ENCODE measurements at regions not wholly inside any gene's neighbourhood (a gene's known extent, or its start where the extent isn't known, plus 50 kb on each side); places are given as distances from the start of the nearest gene placed in this dataset.
"Not testable (repeated sequence)": the region's sequence is repeated elsewhere in the genome, so short reads cannot be mapped to it uniquely, and the experiment has no call there.

DNA sequence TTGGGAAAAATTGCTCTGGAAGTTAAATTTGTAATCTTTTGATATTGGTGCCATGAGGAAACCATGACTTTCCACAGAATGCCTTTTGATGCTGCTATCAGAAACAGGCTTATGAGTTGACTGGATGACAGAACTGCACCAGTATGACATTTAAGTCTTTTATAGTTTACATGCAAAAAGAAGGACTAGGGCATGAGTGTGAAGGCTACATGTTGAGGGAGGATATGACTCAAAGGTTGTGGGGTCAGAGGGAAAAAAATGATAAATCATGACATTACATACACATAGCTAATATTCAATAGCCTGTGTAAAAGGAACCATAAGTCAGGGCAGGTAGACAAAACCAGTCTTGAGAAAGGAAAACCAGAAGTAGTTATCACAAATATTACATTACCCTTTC is 182.2 kb downstream of the COL12A1 start:
- no peaks in the 10 kb centered on the region for H3K27me3 ChIP-seq (ENCODE audit: control insufficient read depth, low read length)
- H4K20me1 ChIP-seq (ENCODE audit: control insufficient read depth, insufficient read depth, low read depth, low read length), result no peaks in the 10 kb centered on the region
- H3K4me2 ChIP-seq (ENCODE audit: low read length), result no peak overlapping the region
- H3K4me1 ChIP-seq (ENCODE audit: control insufficient read depth, low read length), result no peaks in the 10 kb centered on the region
- no peak overlapping the region for H3K4me3 ChIP-seq (ENCODE audit: low read length)
- TF ChIP-seq EZH2phosphoT487 (IDR thresholded peaks at IDR 0.05; ENCODE audit: borderline replicate concordance, low read length), result no peak
- TF ChIP-seq, protein P1, sequence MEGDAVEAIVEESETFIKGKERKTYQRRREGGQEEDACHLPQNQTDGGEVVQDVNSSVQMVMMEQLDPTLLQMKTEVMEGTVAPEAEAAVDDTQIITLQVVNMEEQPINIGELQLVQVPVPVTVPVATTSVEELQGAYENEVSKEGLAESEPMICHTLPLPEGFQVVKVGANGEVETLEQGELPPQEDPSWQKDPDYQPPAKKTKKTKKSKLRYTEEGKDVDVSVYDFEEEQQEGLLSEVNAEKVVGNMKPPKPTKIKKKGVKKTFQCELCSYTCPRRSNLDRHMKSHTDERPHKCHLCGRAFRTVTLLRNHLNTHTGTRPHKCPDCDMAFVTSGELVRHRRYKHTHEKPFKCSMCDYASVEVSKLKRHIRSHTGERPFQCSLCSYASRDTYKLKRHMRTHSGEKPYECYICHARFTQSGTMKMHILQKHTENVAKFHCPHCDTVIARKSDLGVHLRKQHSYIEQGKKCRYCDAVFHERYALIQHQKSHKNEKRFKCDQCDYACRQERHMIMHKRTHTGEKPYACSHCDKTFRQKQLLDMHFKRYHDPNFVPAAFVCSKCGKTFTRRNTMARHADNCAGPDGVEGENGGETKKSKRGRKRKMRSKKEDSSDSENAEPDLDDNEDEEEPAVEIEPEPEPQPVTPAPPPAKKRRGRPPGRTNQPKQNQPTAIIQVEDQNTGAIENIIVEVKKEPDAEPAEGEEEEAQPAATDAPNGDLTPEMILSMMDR (IDR thresholded peaks at IDR 0.05; ENCODE audit: low read depth, low read length, poor library complexity, severe bottlenecking), result no peak
- no peaks in the 10 kb centered on the region for H3K9me3 ChIP-seq (ENCODE audit: control insufficient read depth, insufficient read depth, low read length)
- no peak overlapping the region for H3K27ac ChIP-seq (ENCODE audit: low read depth, low read length)
- no peaks in the 10 kb centered on the region for H3K9me2 ChIP-seq (replicated peaks; ENCODE audit: control insufficient read depth, low read length)
- H3K79me2 ChIP-seq (ENCODE audit: control insufficient read depth, low read length), result no peaks in the 10 kb centered on the region
- H3F3A ChIP-seq (ENCODE audit: control insufficient read depth, insufficient read depth), result no peaks in the 10 kb centered on the region
- H3K36me3 ChIP-seq (ENCODE audit: control insufficient read depth, low read length), result no peaks in the 10 kb centered on the region

DNA sequence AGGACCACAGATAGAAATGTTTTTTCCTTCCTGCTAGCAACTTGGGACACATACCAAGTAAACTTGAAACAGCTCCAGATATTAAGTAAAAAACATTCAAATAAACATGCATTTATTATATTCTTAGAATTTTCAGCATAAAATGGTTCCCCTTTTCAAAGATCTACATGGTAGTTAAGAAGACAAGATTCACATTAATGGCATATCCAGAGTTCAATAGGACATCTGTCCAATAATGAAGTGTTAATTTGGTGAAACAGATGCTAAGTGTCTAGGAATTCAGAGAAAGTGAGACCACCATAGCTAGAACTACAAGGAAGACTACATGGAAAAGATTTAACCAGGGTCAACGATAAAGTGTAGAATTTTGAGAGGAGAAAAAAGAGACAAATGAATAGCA is 184.9 kb downstream of the COL12A1 start:
- Histone ChIP-seq H4K20me1 (ENCODE audit: control insufficient read depth, insufficient read depth, low read depth, low read length) (no peaks in the 10 kb centered on the region), H3K4me2 (ENCODE audit: low read length) (no peak overlapping the region), H3K79me2 (ENCODE audit: control insufficient read depth, low read length) (no peaks in the 10 kb centered on the region), H3K4me1 (ENCODE audit: control insufficient read depth, low read length) (no peaks in the 10 kb centered on the region), H3K9me3 (ENCODE audit: control insufficient read depth, insufficient read depth, low read length) (no peaks in the 10 kb centered on the region), H3K27me3 (ENCODE audit: control insufficient read depth, low read length) (no peaks in the 10 kb centered on the region), H3K36me3 (ENCODE audit: control insufficient read depth, low read length) (no peaks in the 10 kb centered on the region), H3K9me2 (replicated peaks; ENCODE audit: control insufficient read depth, low read length) (no peaks in the 10 kb centered on the region), H3F3A (ENCODE audit: control insufficient read depth, insufficient read depth) (no peaks in the 10 kb centered on the region), H3K27ac (ENCODE audit: low read depth, low read length) (no peak overlapping the region), H3K4me3 (ENCODE audit: low read length) (no peak overlapping the region)
- TF ChIP-seq, protein P1 (IDR thresholded peaks at IDR 0.05; ENCODE audit: low read depth, low read length, poor library complexity, severe bottlenecking), result no peak
- no peak for TF ChIP-seq EZH2phosphoT487 (IDR thresholded peaks at IDR 0.05; ENCODE audit: borderline replicate concordance, low read length)

DNA sequence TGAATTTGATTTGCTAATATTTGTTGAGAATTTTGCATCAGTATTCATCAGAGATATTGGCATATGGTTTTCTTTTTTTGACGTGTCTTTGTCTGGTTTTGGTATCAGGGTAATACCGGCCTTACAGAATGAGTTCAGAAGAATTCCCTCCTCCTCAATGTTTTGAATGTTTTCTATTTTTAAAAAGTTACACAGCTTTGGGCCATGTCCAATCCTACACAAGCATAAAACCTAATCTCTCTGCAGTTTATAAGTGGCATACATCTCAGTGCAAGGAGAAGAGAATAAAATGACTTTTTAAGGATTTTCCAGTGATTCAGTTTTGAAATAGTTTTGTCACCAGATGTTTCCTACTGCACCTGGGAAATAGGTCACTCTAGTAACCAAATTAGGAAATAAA is 185.5 kb downstream of the COL12A1 start:
- Histone ChIP-seq H3K36me3 (ENCODE audit: control insufficient read depth, low read length) (no peaks in the 10 kb centered on the region), H3K9me2 (replicated peaks; ENCODE audit: control insufficient read depth, low read length) (no peaks in the 10 kb centered on the region), H3K9me3 (ENCODE audit: control insufficient read depth, insufficient read depth, low read length) (no peaks in the 10 kb centered on the region), H3K4me3 (ENCODE audit: low read length) (no peak overlapping the region), H3K27ac (ENCODE audit: low read depth, low read length) (no peak overlapping the region), H3F3A (ENCODE audit: control insufficient read depth, insufficient read depth) (no peaks in the 10 kb centered on the region), H4K20me1 (ENCODE audit: control insufficient read depth, insufficient read depth, low read depth, low read length) (no peaks in the 10 kb centered on the region), H3K27me3 (ENCODE audit: control insufficient read depth, low read length) (no peaks in the 10 kb centered on the region), H3K79me2 (ENCODE audit: control insufficient read depth, low read length) (no peaks in the 10 kb centered on the region), H3K4me2 (ENCODE audit: low read length) (no peak overlapping the region), H3K4me1 (ENCODE audit: control insufficient read depth, low read length) (no peaks in the 10 kb centered on the region)
- TF ChIP-seq, protein P1 (IDR thresholded peaks at IDR 0.05; ENCODE audit: low read depth, low read length, poor library complexity, severe bottlenecking), result no peak
- TF ChIP-seq EZH2phosphoT487 (IDR thresholded peaks at IDR 0.05; ENCODE audit: borderline replicate concordance, low read length), result no peak

DNA sequence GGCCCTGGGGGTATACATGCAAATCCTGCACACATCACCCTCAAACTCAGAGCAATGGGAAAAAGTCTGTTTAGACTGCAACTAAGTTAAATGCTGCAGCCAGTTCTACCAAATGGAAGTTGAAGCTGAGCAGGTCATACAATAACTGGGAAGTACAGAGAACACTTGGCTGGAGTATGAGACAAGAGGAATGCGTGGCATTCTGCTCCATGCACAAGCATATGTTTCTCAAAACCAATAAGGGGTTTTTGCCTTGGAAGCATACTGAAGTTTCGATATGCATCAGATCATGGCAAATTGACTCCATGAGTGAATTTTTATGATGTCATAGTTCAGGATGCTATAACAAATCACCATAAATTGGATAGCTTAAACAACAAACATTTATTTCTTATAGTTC is 193.8 kb downstream of the COL12A1 start:
- no peak overlapping the region for H3K4me2 ChIP-seq (ENCODE audit: low read length)
- no peak for TF ChIP-seq EZH2phosphoT487 (IDR thresholded peaks at IDR 0.05; ENCODE audit: borderline replicate concordance, low read length)
- TF ChIP-seq, protein P1 (IDR thresholded peaks at IDR 0.05; ENCODE audit: low read depth, low read length, poor library complexity, severe bottlenecking), result no peak

DNA sequence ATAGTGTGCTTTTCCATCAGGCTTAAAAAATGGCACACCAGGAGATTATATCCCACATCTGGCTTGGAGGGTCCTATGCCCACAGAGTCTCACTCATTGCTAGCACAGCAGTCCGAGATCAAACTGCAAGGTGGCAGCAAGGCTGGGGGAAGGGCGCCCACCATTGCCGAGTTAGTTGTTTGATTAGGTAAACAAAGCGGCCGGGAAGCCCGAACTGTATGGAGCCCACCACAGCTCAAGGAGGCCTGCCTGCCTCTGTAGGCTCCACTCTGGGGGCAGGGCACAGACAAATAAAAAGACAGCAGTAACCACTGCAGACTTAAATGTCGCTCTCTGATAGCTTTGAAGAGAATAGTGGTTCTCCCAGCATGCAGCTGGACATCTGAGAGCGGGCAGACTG is 201.9 kb downstream of the COL12A1 start:
- H3K36me3 ChIP-seq (ENCODE audit: control insufficient read depth, low read length); H3K27me3 ChIP-seq (ENCODE audit: control insufficient read depth, low read length); H4K20me1 ChIP-seq (ENCODE audit: control insufficient read depth, insufficient read depth, low read depth, low read length): not testable (repeated sequence)

More for the DNA sequence above, 193.8 kb downstream of the COL12A1 start:
- Histone ChIP-seq H3K27me3 (ENCODE audit: control insufficient read depth, low read length) (no peaks in the 10 kb centered on the region), H3K9me3 (ENCODE audit: control insufficient read depth, insufficient read depth, low read length) (no peaks in the 10 kb centered on the region), H3K79me2 (ENCODE audit: control insufficient read depth, low read length) (no peaks in the 10 kb centered on the region), H3K4me1 (ENCODE audit: control insufficient read depth, low read length) (no peaks in the 10 kb centered on the region), H3K9me2 (replicated peaks; ENCODE audit: control insufficient read depth, low read length) (no peaks in the 10 kb centered on the region), H3K27ac (ENCODE audit: low read depth, low read length) (no peak overlapping the region), H3K4me3 (ENCODE audit: low read length) (no peak overlapping the region), H3F3A (ENCODE audit: control insufficient read depth, insufficient read depth) (no peaks in the 10 kb centered on the region), H3K36me3 (ENCODE audit: control insufficient read depth, low read length) (no peaks in the 10 kb centered on the region), H4K20me1 (ENCODE audit: control insufficient read depth, insufficient read depth, low read depth, low read length) (no peaks in the 10 kb centered on the region)

More for the DNA sequence above, 201.9 kb downstream of the COL12A1 start:
- not testable (repeated sequence) for H3K9me2 ChIP-seq (replicated peaks; ENCODE audit: control insufficient read depth, low read length); H3K27ac ChIP-seq (ENCODE audit: low read depth, low read length); H3K4me3 ChIP-seq (ENCODE audit: low read length); H3K4me2 ChIP-seq (ENCODE audit: low read length); H3K4me1 ChIP-seq (ENCODE audit: control insufficient read depth, low read length); H3K9me3 ChIP-seq (ENCODE audit: control insufficient read depth, insufficient read depth, low read length); H3K79me2 ChIP-seq (ENCODE audit: control insufficient read depth, low read length); H3F3A ChIP-seq (ENCODE audit: control insufficient read depth, insufficient read depth)
